Fibroblast of lung (primary cell): ENCODE measurements at regions not wholly inside any gene's neighbourhood (a gene's known extent, or its start where the extent isn't known, plus 50 kb on each side); places are given as distances from the start of the nearest gene placed in this dataset.

Source experiments
- DNase-seq, 2 donors: peaks; one replicate each; pipeline versions ENCODE4 v3.0.0 to v3.0.0-alpha.2; 2010; ENCODE audit warnings: low read depth in 2 of 2
- H2AFZ ChIP-seq: 2 replicates; pipeline ENCODE4 v1.5.1; 2012; ENCODE audit warnings: low read length, control low read depth, inconsistent platforms
- H3K27ac ChIP-seq: 2 replicates; pipeline ENCODE4 v1.5.1; 2011; ENCODE audit warnings: low read length, control low read depth; ENCODE audit not compliant: insufficient read depth
- H3K27me3 ChIP-seq: 2 replicates; pipeline ENCODE4 v1.5.1; 2011; ENCODE audit warnings: mild to moderate bottlenecking, low read length; ENCODE audit not compliant: control insufficient read depth, insufficient read depth
- H3K36me3 ChIP-seq: 2 replicates; pipeline ENCODE4 v1.5.1; 2011; ENCODE audit warnings: low read length; ENCODE audit not compliant: control insufficient read depth, insufficient read depth
- H3K4me1 ChIP-seq: 2 replicates; pipeline ENCODE4 v1.5.1; 2011; ENCODE audit warnings: low read length; ENCODE audit not compliant: control insufficient read depth, insufficient read depth; ENCODE audit errors: extremely low read depth
- H3K4me2 ChIP-seq: 2 replicates; pipeline ENCODE4 v1.5.1; 2011; ENCODE audit warnings: low read length, control low read depth; ENCODE audit not compliant: insufficient read depth; ENCODE audit errors: extremely low read depth
- H3K4me3 ChIP-seq, 4 experiments: fragments of 200-600 bp in 1 of 4; sonication (generic) in 1 of 4; replicated peaks in 1 of 4; 2 replicates each; pipeline ENCODE4 v1.5.1; 2011 to 2016; ENCODE audit warnings: low read length in 4 of 4, low read depth in 3 of 4, mild to moderate bottlenecking in 3 of 4, control low read depth in 2 of 4, inconsistent platforms in 1 of 4, mixed read lengths in 1 of 4; ENCODE audit not compliant: insufficient read depth in 1 of 4; ENCODE audit errors: control extremely low read depth in 1 of 4
- H3K79me2 ChIP-seq: 2 replicates; pipeline ENCODE4 v1.5.1; 2012; ENCODE audit warnings: mild to moderate bottlenecking, low read length, inconsistent platforms; ENCODE audit not compliant: control insufficient read depth, insufficient read depth
- H3K9ac ChIP-seq: 2 replicates; pipeline ENCODE4 v1.5.1; 2011; ENCODE audit warnings: mild to moderate bottlenecking, low read length, control low read depth; ENCODE audit not compliant: insufficient read depth
- H3K9me3 ChIP-seq: 2 replicates; pipeline ENCODE4 v1.5.1; 2012; ENCODE audit warnings: low read depth, low read length; ENCODE audit not compliant: control insufficient read depth, insufficient read depth
- H4K20me1 ChIP-seq: 2 replicates; pipeline ENCODE4 v1.5.1; 2011; ENCODE audit warnings: low read length; ENCODE audit not compliant: control insufficient read depth, insufficient read depth; ENCODE audit errors: extremely low read depth
- CTCF ChIP-seq, 2 donors: IDR thresholded peaks in 1 of 2; conservative IDR thresholded peaks in 1 of 2; 1 replicate in 1 of 2; 2 replicates in 1 of 2; pipeline ENCODE4 v1.5.1; 2011 to 2012; ENCODE audit warnings: low read length in 2 of 2, control low read depth in 1 of 2, inconsistent platforms in 1 of 2, low read depth in 1 of 2, mild to moderate bottlenecking in 1 of 2
- EZH2 ChIP-seq: IDR thresholded peaks from 2 replicates; pipeline ENCODE4 v1.5.1; 2012; ENCODE audit warnings: low read length, control low read depth, mild to moderate bottlenecking; ENCODE audit errors: missing control alignments

- Histone ChIP-seq H3K9me3 (no peaks in the 10 kb centered on the region), H3K36me3 (no peaks in the 10 kb centered on the region), H3K4me1 (peaks cover 3% of the 10 kb centered on the region), H3K79me2 (no peaks in the 10 kb centered on the region), H4K20me1 (no peaks in the 10 kb centered on the region), H2AFZ (no peak overlapping the region), H3K4me2 (no peak overlapping the region), H3K27ac (no peak overlapping the region), H3K9ac (no peak overlapping the region), H3K27me3 (no peaks in the 10 kb centered on the region), H3K4me3 (no peak overlapping the region)
- no peak for TF ChIP-seq CTCF (conservative IDR thresholded peaks at IDR 0.05 in 1 of 2, IDR thresholded peaks at IDR 0.05 in 1 of 2; ENCODE audit: low read depth in 1 of 2, low read length in 2 of 2)
- TF ChIP-seq EZH2, result no peak
- DNase-seq, result peak in 1 of 2 donors; percentile 88
Observed at GRCh38 chr2:12428786-12429185, 287.9 kb upstream of the TRIB2 start.

GRCh38 chr2:12429779-12430406 lies 286.8 kb upstream of the TRIB2 start:
- H3K79me2 ChIP-seq, result no peaks in the 10 kb centered on the region
- H3K4me3 ChIP-seq, result no peak overlapping the region
- no peak overlapping the region for H3K4me2 ChIP-seq
- H3K27me3 ChIP-seq, result no peaks in the 10 kb centered on the region
- peak overlapping the region; percentile 19 for H2AFZ ChIP-seq
- no peaks in the 10 kb centered on the region for H3K9me3 ChIP-seq
- no peaks in the 10 kb centered on the region for H3K36me3 ChIP-seq
- H3K9ac ChIP-seq, result no peak overlapping the region
- peaks cover 3% of the 10 kb centered on the region for H3K4me1 ChIP-seq
- TF ChIP-seq CTCF (conservative IDR thresholded peaks at IDR 0.05 in 1 of 2, IDR thresholded peaks at IDR 0.05 in 1 of 2; ENCODE audit: low read depth in 1 of 2, low read length in 2 of 2), result no peak
- no peak for TF ChIP-seq EZH2
- no peaks in the 10 kb centered on the region for H4K20me1 ChIP-seq
- peak; percentile 71 to 73 for DNase-seq
- H3K27ac ChIP-seq, result peak overlapping the region; percentile 33

- no peaks in the 10 kb centered on the region for H3K36me3 ChIP-seq
- no peak overlapping the region for H3K9ac ChIP-seq
- H3K27ac ChIP-seq, result peak overlapping the region; percentile 33
- H3K4me2 ChIP-seq, result no peak overlapping the region
- no peaks in the 10 kb centered on the region for H3K9me3 ChIP-seq
- no peak for TF ChIP-seq EZH2
- no peak for TF ChIP-seq CTCF (conservative IDR thresholded peaks at IDR 0.05 in 1 of 2, IDR thresholded peaks at IDR 0.05 in 1 of 2; ENCODE audit: low read depth in 1 of 2, low read length in 2 of 2)
- no peaks in the 10 kb centered on the region for H4K20me1 ChIP-seq
- peaks cover 3% of the 10 kb centered on the region for H3K4me1 ChIP-seq
- H2AFZ ChIP-seq, result peak overlapping the region; percentile 19
- no peaks in the 10 kb centered on the region for H3K79me2 ChIP-seq
- no peak overlapping the region for H3K4me3 ChIP-seq
- peak; percentile 31 to 43 for DNase-seq
- H3K27me3 ChIP-seq, result no peaks in the 10 kb centered on the region
Observed at GRCh38 chr2:12430407-12431133, 286.2 kb upstream of the TRIB2 start.
